Transverse colon (tissue), 4 donors: ENCODE measurements at regions not wholly inside any gene's neighbourhood (a gene's known extent, or its start where the extent isn't known, plus 50 kb on each side); places are given as distances from the start of the nearest gene placed in this dataset.

Source experiments
- CTCF ChIP-seq, 5 experiments: fragments of 200-600 bp in 3 of 5; fragments of 450-650 bp in 2 of 5; sonication (generic) in 3 of 5; IDR thresholded peaks; 1 replicate in 2 of 5; 2 replicates in 3 of 5; pipeline ENCODE4 v1.5.1; 2016 to 2017; ENCODE audit warnings: antibody characterized with exemption in 5 of 5, inconsistent platforms in 3 of 5, mild to moderate bottlenecking in 2 of 5, moderate library complexity in 1 of 5
- POLR2A ChIP-seq: fragments of 450-650 bp; IDR thresholded peaks from one replicate; pipeline ENCODE4 v1.6.1; 2016; ENCODE audit warnings: antibody characterized with exemption, mild to moderate bottlenecking, moderate library complexity
- POLR2AphosphoS5 ChIP-seq, 3 donors: sonication (generic); formaldehyde crosslinking; IDR thresholded peaks; one replicate each; pipeline ENCODE4 v1.6.1; 2016; ENCODE audit warnings: antibody characterized with exemption in 3 of 3

- TF ChIP-seq POLR2A (no peak), CTCF (IDR thresholded peaks at IDR 0.05) (no peak), POLR2AphosphoS5 (IDR thresholded peaks at IDR 0.05) (no peak)
These were observed 414.3 kb downstream of the ADRA2A start for GRCh38 chr10:111491154-111491553.
